ENCODE measurements at regions not wholly inside any gene's neighbourhood (a gene's known extent, or its start where the extent isn't known, plus 50 kb on each side); places are given as distances from the start of the nearest gene placed in this dataset.

- Mint-ChIP-seq H3K27ac (no peak overlapping the region), H3K36me3 (ENCODE audit: insufficient read depth in 1 of 3, low read depth in 3 of 3) (no peaks in the 10 kb centered on the region), H3K4me3 (no peak overlapping the region), H3K9me3 (no peaks in the 10 kb centered on the region), H3K27me3 (ENCODE audit: low read depth) (no peaks in the 10 kb centered on the region), H3K4me1 (no peaks in the 10 kb centered on the region)
- Histone ChIP-seq H3K14ac (ENCODE audit: insufficient read depth, low read length) (no peak overlapping the region), H2BK120ac (ENCODE audit: low read depth, low read length, poor library complexity, severe bottlenecking) (no peak overlapping the region), H3K27me3 (ENCODE audit: insufficient read depth, low read length) (no peaks in the 10 kb centered on the region), H3K23me2 (ENCODE audit: insufficient read length, low read depth, low read length, poor library complexity, severe bottlenecking) (no peaks in the 10 kb centered on the region), H3K56ac (ENCODE audit: insufficient read length, low read depth, low read length) (no peak overlapping the region), H3K9ac (ENCODE audit: extremely low read depth, insufficient read length, low read length) (no peak overlapping the region), H3K23ac (ENCODE audit: insufficient read length, low read depth, low read length) (no peak overlapping the region), H3K9me3 (ENCODE audit: control insufficient read depth, low read depth, low read length) (no peaks in the 10 kb centered on the region), H2BK12ac (ENCODE audit: insufficient read length, low read depth, low read length) (no peak overlapping the region), H3K79me2 (ENCODE audit: insufficient read depth, low read length) (no peaks in the 10 kb centered on the region), H2AK5ac (ENCODE audit: insufficient read length, low read length) (no peak overlapping the region), H3K27ac (ENCODE audit: insufficient read length, low read depth, low read length) (no peak overlapping the region), H2AFZ (ENCODE audit: low read length) (no peak overlapping the region), H3K18ac (ENCODE audit: insufficient read length, low read depth, low read length) (no peak overlapping the region), H2BK15ac (ENCODE audit: low read depth, low read length) (no peak overlapping the region), H4K20me1 (ENCODE audit: control insufficient read depth, insufficient read depth, insufficient read length) (no peaks in the 10 kb centered on the region), H4K5ac (ENCODE audit: insufficient read length, low read depth, low read length) (no peak overlapping the region), H3K4me1 (ENCODE audit: insufficient read depth, low read length) (no peaks in the 10 kb centered on the region), H4K91ac (ENCODE audit: insufficient read length, low read depth, low read length) (no peak overlapping the region), H2BK20ac (ENCODE audit: low read depth, low read length, poor library complexity, severe bottlenecking) (no peak overlapping the region), H4K8ac (replicated peaks; ENCODE audit: insufficient read length, low read depth, low read length) (no peak overlapping the region), H2BK5ac (ENCODE audit: insufficient read length, low read length) (no peak overlapping the region), H3K79me1 (ENCODE audit: insufficient read depth, low read depth, low read length, poor library complexity, severe bottlenecking) (no peaks in the 10 kb centered on the region), H3T11ph (ENCODE audit: low read length) (no peak overlapping the region), H3K4me2 (ENCODE audit: insufficient read depth, insufficient read length, low read length) (no peak overlapping the region), H3K4ac (ENCODE audit: low read depth, low read length) (no peak overlapping the region)
- DNase-seq: no peak
- no CpG with 5 or more reads among the region's 1 CpG for WGBS (ENCODE audit: extremely low coverage, insufficient read length, low lambda C conversion rate)
- TF ChIP-seq CTCF (conservative IDR thresholded peaks at IDR 0.05): no peak
These were observed 279.9 kb downstream of the CCER1 start for GRCh38 chr12:90675106-90675505.

All from H9 (cell line).